HG02763 (cell line): ENCODE measurements at regions not wholly inside any gene's neighbourhood (a gene's known extent, or its start where the extent isn't known, plus 50 kb on each side); places are given as distances from the start of the nearest gene placed in this dataset.

Experiments used
- ATAC-seq: cut with Tn5 transposase; IDR thresholded peaks from one replicate; pipeline ENCODE4 v1.9.1; 2021; ENCODE audit warnings: mild to moderate bottlenecking, moderate library complexity; ENCODE audit not compliant: unreplicated experiment

- ATAC-seq: no peak
Measured at GRCh38 chr6:166877906-166878305, 78.4 kb downstream of the RNASET2 start.

- ATAC-seq: no peak
Measured at GRCh38 chr6:166877349-166877748, 79.0 kb downstream of the RNASET2 start.

GRCh38 chr6:166872531-166873009 is 83.8 kb downstream of the RNASET2 start:
- no peak for ATAC-seq

GRCh38 chr6:166870602-166871208 is 85.6 kb downstream of the RNASET2 start:
- no peak for ATAC-seq

- no peak for ATAC-seq
Measured at GRCh38 chr6:166866839-166867637, 89.3 kb downstream of the RNASET2 start.

GRCh38 chr6:166864333-166864732 is 92.0 kb downstream of the RNASET2 start:
- no peak for ATAC-seq

GRCh38 chr6:166862978-166863530 is 93.3 kb downstream of the RNASET2 start:
- peak; percentile 21 for ATAC-seq

- peak; percentile 43 for ATAC-seq
Measured at GRCh38 chr6:166862287-166862977, 93.9 kb downstream of the RNASET2 start.

GRCh38 chr6:166861961-166862286 is 94.4 kb downstream of the RNASET2 start:
- ATAC-seq: no peak

GRCh38 chr6:166861304-166861703 is 95.0 kb downstream of the RNASET2 start:
- ATAC-seq: no peak

- ATAC-seq: no peak
Measured at GRCh38 chr6:166860392-166860791, 96.0 kb downstream of the RNASET2 start.

GRCh38 chr6:166855416-166855815 is 100.9 kb downstream of the RNASET2 start:
- ATAC-seq: no peak

- ATAC-seq: no peak
Measured at GRCh38 chr6:166853371-166854325, 102.7 kb downstream of the RNASET2 start.

GRCh38 chr6:166852451-166852975 is 103.8 kb downstream of the RNASET2 start:
- ATAC-seq: no peak

GRCh38 chr6:166851911-166852310 is 104.4 kb downstream of the RNASET2 start:
- ATAC-seq: no peak

- no peak for ATAC-seq
Measured at GRCh38 chr6:166851426-166851825, 104.9 kb downstream of the RNASET2 start.

GRCh38 chr6:166850677-166851076 is 105.7 kb downstream of the RNASET2 start:
- ATAC-seq: no peak

GRCh38 chr6:166849749-166850183 is 106.6 kb downstream of the RNASET2 start:
- peak; percentile 78 for ATAC-seq

- ATAC-seq: no peak
Measured at GRCh38 chr6:166848979-166849748, 107.2 kb downstream of the RNASET2 start.
